SK-N-SH treated with all-trans-retinoic acid at 6 μM for 48 hours (cell line): ENCODE measurements at regions not wholly inside any gene's neighbourhood (a gene's known extent, or its start where the extent isn't known, plus 50 kb on each side); places are given as distances from the start of the nearest gene placed in this dataset.
"Not testable (repeated sequence)": the region's sequence is repeated elsewhere in the genome, so short reads cannot be mapped to it uniquely, and the experiment has no call there.

Experiments used
- ATAC-seq: fragments of 200-7000 bp; cut with Tn5 transposase; 3 replicates; pipeline ENCODE4 v1.9.1; 2020; ENCODE audit warnings: mild to moderate bottlenecking, moderate library complexity
- ARNTL ChIP-seq: fragments of 450-650 bp; formaldehyde crosslinking; IDR thresholded peaks from 2 replicates; pipeline ENCODE4 v1.5.0; 2020; ENCODE audit warnings: low read depth, mild to moderate bottlenecking, moderate library complexity, borderline replicate concordance
- BACH2 ChIP-seq: fragments of 250-450 bp; sonication (Bioruptor Pico); IDR thresholded peaks from 2 replicates; pipeline ENCODE4 v1.9.0; 2021; ENCODE audit warnings: mild to moderate bottlenecking, borderline replicate concordance
- CREB5 ChIP-seq: fragments of 250-450 bp; sonication (Bioruptor Pico); IDR thresholded peaks from 2 replicates; pipeline ENCODE4 v1.5.1; 2020; ENCODE audit warnings: low read depth, mild to moderate bottlenecking, moderate library complexity
- CSDC2 ChIP-seq: fragments of 250-450 bp; sonication (Bioruptor Pico); IDR thresholded peaks from 2 replicates; pipeline ENCODE4 v1.5.0; 2020; ENCODE audit warnings: mild to moderate bottlenecking, moderate library complexity
- CSRNP3 ChIP-seq: fragments of 250-450 bp; sonication (Bioruptor Pico); IDR thresholded peaks from 2 replicates; pipeline ENCODE4 v1.5.1; 2021; ENCODE audit warnings: mild to moderate bottlenecking, moderate library complexity
- ESRRG ChIP-seq: fragments of 250-450 bp; sonication (Bioruptor Pico); IDR thresholded peaks from 2 replicates; pipeline ENCODE4 v1.6.1; 2021; ENCODE audit warnings: mild to moderate bottlenecking
- GLIS3 ChIP-seq: fragments of 250-450 bp; sonication (Bioruptor Pico); IDR thresholded peaks from 2 replicates; pipeline ENCODE4 v1.5.0; 2020; ENCODE audit warnings: mild to moderate bottlenecking, moderate library complexity
- ISL1 ChIP-seq: fragments of 250-450 bp; sonication (Bioruptor Pico); IDR thresholded peaks from 2 replicates; pipeline ENCODE4 v2.1.2; 2022; ENCODE audit warnings: mild to moderate bottlenecking, moderate library complexity
- OSR1 ChIP-seq: fragments of 250-450 bp; sonication (Bioruptor Pico); IDR thresholded peaks from 2 replicates; pipeline ENCODE4 v1.8.0; 2022; ENCODE audit warnings: moderate library complexity, mild to moderate bottlenecking, inconsistent platforms
- PATZ1 ChIP-seq: fragments of 250-450 bp; sonication (Bioruptor Pico); IDR thresholded peaks from 2 replicates; pipeline ENCODE4 v1.8.0; 2020; ENCODE audit warnings: mild to moderate bottlenecking, moderate library complexity, borderline replicate concordance
- PPARA ChIP-seq: fragments of 250-450 bp; sonication (Bioruptor Pico); IDR thresholded peaks from 2 replicates; pipeline ENCODE4 v1.5.0; 2020; ENCODE audit warnings: mild to moderate bottlenecking, borderline replicate concordance
- RARB ChIP-seq: fragments of 250-450 bp; sonication (Bioruptor Pico); IDR thresholded peaks from 2 replicates; pipeline ENCODE4 v1.8.0; 2021; ENCODE audit warnings: mild to moderate bottlenecking, moderate library complexity
- SNAI2 ChIP-seq: fragments of 250-450 bp; sonication (Bioruptor Pico); IDR thresholded peaks from 2 replicates; pipeline ENCODE4 v1.5.0; 2020; ENCODE audit warnings: mild to moderate bottlenecking, moderate library complexity
- TOX ChIP-seq: fragments of 250-450 bp; sonication (Bioruptor Pico); IDR thresholded peaks from 2 replicates; pipeline ENCODE4 v1.8.0; 2021; ENCODE audit warnings: mild to moderate bottlenecking, moderate library complexity, borderline replicate concordance
- TSHZ2 ChIP-seq: fragments of 250-450 bp; sonication (Bioruptor Pico); IDR thresholded peaks from 2 replicates; pipeline ENCODE4 v1.5.0; 2020; ENCODE audit warnings: mild to moderate bottlenecking, moderate library complexity
- ZC3H10 ChIP-seq: fragments of 250-450 bp; sonication (Bioruptor Pico); IDR thresholded peaks from 2 replicates; pipeline ENCODE4 v1.5.1; 2021; ENCODE audit warnings: mild to moderate bottlenecking, moderate library complexity
- ZFP3 ChIP-seq: fragments of 250-450 bp; sonication (Bioruptor Pico); IDR thresholded peaks from 2 replicates; pipeline ENCODE4 v1.5.0; 2020; ENCODE audit warnings: mild to moderate bottlenecking, moderate library complexity
- ZFP30 ChIP-seq: fragments of 450-650 bp; formaldehyde crosslinking; IDR thresholded peaks from 2 replicates; pipeline ENCODE4 v1.5.0; 2022; ENCODE audit warnings: mild to moderate bottlenecking, moderate library complexity
- ZNF565 ChIP-seq: fragments of 450-650 bp; formaldehyde crosslinking; conservative IDR thresholded peaks from 2 replicates; pipeline ENCODE4 v1.5.0; 2020; ENCODE audit warnings: low read depth, mild to moderate bottlenecking, moderate library complexity
- ZNF70 ChIP-seq: fragments of 450-650 bp; formaldehyde crosslinking; IDR thresholded peaks from 2 replicates; pipeline ENCODE4 v1.5.0; 2020; ENCODE audit warnings: mild to moderate bottlenecking, moderate library complexity
- TF ChIP-seq, protein P1 (sequence below): fragments of 250-450 bp; sonication (Bioruptor Pico); IDR thresholded peaks from 2 replicates; pipeline ENCODE4 v1.8.0; 2021; ENCODE audit warnings: low read depth, mild to moderate bottlenecking, moderate library complexity, borderline replicate concordance

- no peak for ATAC-seq
- TF ChIP-seq, protein P1, sequence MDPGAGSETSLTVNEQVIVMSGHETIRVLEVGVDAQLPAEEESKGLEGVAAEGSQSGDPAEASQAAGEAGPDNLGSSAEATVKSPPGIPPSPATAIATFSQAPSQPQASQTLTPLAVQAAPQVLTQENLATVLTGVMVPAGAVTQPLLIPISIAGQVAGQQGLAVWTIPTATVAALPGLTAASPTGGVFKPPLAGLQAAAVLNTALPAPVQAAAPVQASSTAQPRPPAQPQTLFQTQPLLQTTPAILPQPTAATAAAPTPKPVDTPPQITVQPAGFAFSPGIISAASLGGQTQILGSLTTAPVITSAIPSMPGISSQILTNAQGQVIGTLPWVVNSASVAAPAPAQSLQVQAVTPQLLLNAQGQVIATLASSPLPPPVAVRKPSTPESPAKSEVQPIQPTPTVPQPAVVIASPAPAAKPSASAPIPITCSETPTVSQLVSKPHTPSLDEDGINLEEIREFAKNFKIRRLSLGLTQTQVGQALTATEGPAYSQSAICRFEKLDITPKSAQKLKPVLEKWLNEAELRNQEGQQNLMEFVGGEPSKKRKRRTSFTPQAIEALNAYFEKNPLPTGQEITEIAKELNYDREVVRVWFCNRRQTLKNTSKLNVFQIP (CRISPR knock-in tag) = no peak
- TF ChIP-seq PPARA (no peak), ZC3H10 (CRISPR knock-in tag) (no peak)
Measured at GRCh38 chr19:28594737-28595136, 618.2 kb downstream of the UQCRFS1 start.

DNA sequence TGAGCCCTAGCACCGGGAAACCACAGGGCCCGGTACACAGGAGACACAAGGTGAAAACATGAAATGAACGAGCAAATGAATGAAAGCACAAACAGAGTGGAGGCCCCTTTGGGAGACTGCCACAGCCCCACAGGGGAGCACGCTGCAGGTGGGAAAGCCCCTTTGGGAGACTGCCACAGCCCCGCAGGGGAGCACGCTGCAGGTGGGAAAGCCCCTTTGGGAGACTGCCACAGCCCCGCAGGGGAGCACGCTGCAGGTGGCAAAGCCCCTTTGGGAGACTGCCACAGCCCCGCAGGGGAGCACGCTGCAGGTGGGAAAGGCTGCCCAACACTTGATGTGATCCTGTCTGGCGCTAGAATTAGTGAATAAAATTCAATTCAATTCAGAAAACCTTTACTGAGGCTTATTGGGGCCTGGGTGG, 623.0 kb downstream of the UQCRFS1 start:
- not testable (repeated sequence) for ATAC-seq

GRCh38 chr19:28586474-28586873, 626.5 kb downstream of the UQCRFS1 start:
- no peak for TF ChIP-seq ESRRG (CRISPR knock-in tag)
- TF ChIP-seq CSDC2 (CRISPR knock-in tag) = no peak
- no peak for TF ChIP-seq ARNTL
- no peak for TF ChIP-seq CREB5
- no peak for TF ChIP-seq OSR1 (CRISPR knock-in tag)
- no peak for TF ChIP-seq ZFP30 (CRISPR knock-in tag)
- no peak for TF ChIP-seq TOX (CRISPR knock-in tag)
- TF ChIP-seq RARB = no peak
- no peak for TF ChIP-seq BACH2 (CRISPR knock-in tag)
- TF ChIP-seq CSRNP3 (CRISPR knock-in tag) = no peak
- TF ChIP-seq ZNF70 = no peak
- no peak for TF ChIP-seq TSHZ2 (CRISPR knock-in tag)
- TF ChIP-seq, protein P1 (CRISPR knock-in tag) = no peak
- TF ChIP-seq ISL1 (CRISPR knock-in tag) = no peak
- no peak for TF ChIP-seq SNAI2
- no peak for TF ChIP-seq ZC3H10 (CRISPR knock-in tag)
- no peak for TF ChIP-seq PATZ1 (CRISPR knock-in tag)
- TF ChIP-seq GLIS3 = no peak

DNA sequence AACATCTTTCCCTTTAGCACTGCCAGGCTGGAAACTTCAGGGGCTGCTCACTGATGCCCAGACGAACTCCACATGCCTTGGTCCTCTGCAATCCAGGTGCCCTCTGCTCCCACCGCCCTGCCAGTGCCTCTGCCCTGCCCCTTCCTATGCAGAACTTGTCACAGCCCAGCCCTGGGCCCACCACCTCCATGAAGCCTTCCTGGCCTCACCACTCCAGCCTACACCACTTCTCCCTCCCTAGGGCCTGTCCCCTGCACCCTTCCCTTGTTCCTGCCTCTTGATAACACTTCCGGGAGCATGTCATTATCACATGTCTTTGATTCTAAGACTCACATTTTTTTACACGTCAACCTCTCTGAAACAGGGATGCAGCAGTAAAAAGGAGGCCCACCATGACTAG, 627.2 kb downstream of the UQCRFS1 start:
- no peak for ATAC-seq
- TF ChIP-seq ARNTL (no peak), CSDC2 (CRISPR knock-in tag) (no peak), ISL1 (CRISPR knock-in tag) (no peak), ZNF70 (no peak), TSHZ2 (CRISPR knock-in tag) (no peak), RARB (no peak), ZNF565 (CRISPR knock-in tag) (no peak), ZFP3 (no peak), OSR1 (CRISPR knock-in tag) (no peak), CSRNP3 (CRISPR knock-in tag) (no peak)

More at GRCh38 chr19:28586474-28586873, 626.5 kb downstream of the UQCRFS1 start:
- ATAC-seq = no peak
